CMK (cell line): ENCODE measurements at regions not wholly inside any gene's neighbourhood (a gene's known extent, or its start where the extent isn't known, plus 50 kb on each side); places are given as distances from the start of the nearest gene placed in this dataset.
"Not testable (repeated sequence)": the region's sequence is repeated elsewhere in the genome, so short reads cannot be mapped to it uniquely, and the experiment has no call there.

Experiments used
- DNase-seq: peaks from one replicate; pipeline ENCODE4 v3.0.0-alpha.2; 2010; ENCODE audit warnings: low read depth

- DNase-seq: no peak
These were observed 706.9 kb downstream of the METTL15 start for GRCh38 chr11:28815110-28815509.

GRCh38 chr11:28808771-28809170, 700.6 kb downstream of the METTL15 start:
- DNase-seq: no peak

GRCh38 chr11:28799316-28799715, 691.1 kb downstream of the METTL15 start:
- no peak for DNase-seq

GRCh38 chr11:28798286-28798685, 690.1 kb downstream of the METTL15 start:
- DNase-seq: no peak

GRCh38 chr11:28797536-28797935, 689.3 kb downstream of the METTL15 start:
- no peak for DNase-seq

GRCh38 chr11:28794405-28794804, 686.2 kb downstream of the METTL15 start:
- DNase-seq: no peak

- no peak for DNase-seq
These were observed 685.1 kb downstream of the METTL15 start for GRCh38 chr11:28793282-28793738.

GRCh38 chr11:28792856-28793255, 684.7 kb downstream of the METTL15 start:
- no peak for DNase-seq

GRCh38 chr11:28787897-28788296, 679.7 kb downstream of the METTL15 start:
- not testable (repeated sequence) for DNase-seq

- no peak for DNase-seq
These were observed 668.9 kb downstream of the METTL15 start for GRCh38 chr11:28777126-28777525.

GRCh38 chr11:28773606-28774005, 665.4 kb downstream of the METTL15 start:
- no peak for DNase-seq

GRCh38 chr11:28770806-28771205, 662.6 kb downstream of the METTL15 start:
- DNase-seq: no peak

GRCh38 chr11:28767574-28767973, 659.4 kb downstream of the METTL15 start:
- DNase-seq: no peak

- DNase-seq: no peak
These were observed 655.7 kb downstream of the METTL15 start for GRCh38 chr11:28763876-28764275.

- no peak for DNase-seq
These were observed 655.0 kb downstream of the METTL15 start for GRCh38 chr11:28763151-28763550.

- DNase-seq: no peak
These were observed 652.6 kb downstream of the METTL15 start for GRCh38 chr11:28760676-28761390.

GRCh38 chr11:28759311-28759710, 651.1 kb downstream of the METTL15 start:
- no peak for DNase-seq

GRCh38 chr11:28757725-28758515, 649.7 kb downstream of the METTL15 start:
- no peak for DNase-seq

GRCh38 chr11:28756977-28757376, 648.8 kb downstream of the METTL15 start:
- DNase-seq: no peak

GRCh38 chr11:28743061-28743550, 634.9 kb downstream of the METTL15 start:
- DNase-seq: no peak

- no peak for DNase-seq
These were observed 631.5 kb downstream of the METTL15 start for GRCh38 chr11:28739489-28740280.

- DNase-seq: no peak
These were observed 630.4 kb downstream of the METTL15 start for GRCh38 chr11:28738549-28738948.
